22Rv1 (cell line): ENCODE measurements at regions not wholly inside any gene's neighbourhood (a gene's known extent, or its start where the extent isn't known, plus 50 kb on each side); places are given as distances from the start of the nearest gene placed in this dataset.

Experiments
- H3K27ac ChIP-seq: fragments of 450-650 bp; 2 replicates; pipeline ENCODE4 v1.5.1; 2017
- ZFX ChIP-seq: fragments of 450-650 bp; IDR thresholded peaks from 2 replicates; pipeline ENCODE4 v1.6.1; 2017; ENCODE audit warnings: antibody characterized with exemption, borderline replicate concordance
- TF ChIP-seq, protein P1 (sequence below): fragments of 450-650 bp; IDR thresholded peaks from 2 replicates; pipeline ENCODE4 v1.5.1; 2017; ENCODE audit warnings: mild to moderate bottlenecking

DNA sequence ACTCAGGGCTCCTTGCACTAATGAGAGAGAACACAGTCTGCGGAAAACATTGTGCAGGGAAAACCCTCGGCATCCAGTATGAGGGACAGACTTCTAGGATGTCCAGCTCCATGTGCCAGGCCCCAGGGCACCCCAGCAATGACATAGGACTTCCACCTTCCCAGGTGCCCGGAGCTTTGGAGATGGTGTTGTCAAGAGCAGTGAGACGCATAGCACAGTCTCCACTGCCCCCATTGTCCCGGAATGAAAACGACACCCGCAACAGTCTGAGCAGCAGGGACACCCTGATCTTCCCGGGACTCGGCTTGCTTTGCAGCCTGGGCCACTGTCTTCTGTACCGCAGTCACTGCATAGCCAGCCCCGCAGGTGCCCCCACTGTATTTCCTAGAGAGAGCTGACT, 339.2 kb upstream of the ADARB2 start:
- no peak overlapping the region for H3K27ac ChIP-seq
- TF ChIP-seq ZFX = no peak
- TF ChIP-seq, protein P1, sequence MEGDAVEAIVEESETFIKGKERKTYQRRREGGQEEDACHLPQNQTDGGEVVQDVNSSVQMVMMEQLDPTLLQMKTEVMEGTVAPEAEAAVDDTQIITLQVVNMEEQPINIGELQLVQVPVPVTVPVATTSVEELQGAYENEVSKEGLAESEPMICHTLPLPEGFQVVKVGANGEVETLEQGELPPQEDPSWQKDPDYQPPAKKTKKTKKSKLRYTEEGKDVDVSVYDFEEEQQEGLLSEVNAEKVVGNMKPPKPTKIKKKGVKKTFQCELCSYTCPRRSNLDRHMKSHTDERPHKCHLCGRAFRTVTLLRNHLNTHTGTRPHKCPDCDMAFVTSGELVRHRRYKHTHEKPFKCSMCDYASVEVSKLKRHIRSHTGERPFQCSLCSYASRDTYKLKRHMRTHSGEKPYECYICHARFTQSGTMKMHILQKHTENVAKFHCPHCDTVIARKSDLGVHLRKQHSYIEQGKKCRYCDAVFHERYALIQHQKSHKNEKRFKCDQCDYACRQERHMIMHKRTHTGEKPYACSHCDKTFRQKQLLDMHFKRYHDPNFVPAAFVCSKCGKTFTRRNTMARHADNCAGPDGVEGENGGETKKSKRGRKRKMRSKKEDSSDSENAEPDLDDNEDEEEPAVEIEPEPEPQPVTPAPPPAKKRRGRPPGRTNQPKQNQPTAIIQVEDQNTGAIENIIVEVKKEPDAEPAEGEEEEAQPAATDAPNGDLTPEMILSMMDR = no peak

DNA sequence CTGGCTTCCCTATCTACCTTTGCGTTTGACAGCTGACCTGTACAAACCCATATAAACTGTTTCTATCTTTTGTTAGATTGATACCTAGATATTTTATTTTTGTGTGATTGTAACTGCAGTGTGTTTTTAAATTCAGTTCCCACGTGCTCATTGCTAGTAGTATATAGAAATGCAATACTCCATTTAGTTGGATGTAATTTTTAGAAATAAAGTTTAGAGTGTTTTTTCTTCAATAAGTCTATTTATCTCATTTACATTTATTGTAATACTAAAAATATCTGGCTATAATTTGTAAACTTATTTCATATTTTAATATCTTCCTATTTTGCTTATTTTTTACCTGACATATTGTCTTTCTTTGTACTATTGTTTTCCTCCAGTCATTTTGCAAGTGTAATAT, 329.7 kb upstream of the ADARB2 start:
- TF ChIP-seq, protein P1 = no peak
- TF ChIP-seq ZFX = no peak
- no peak overlapping the region for H3K27ac ChIP-seq

DNA sequence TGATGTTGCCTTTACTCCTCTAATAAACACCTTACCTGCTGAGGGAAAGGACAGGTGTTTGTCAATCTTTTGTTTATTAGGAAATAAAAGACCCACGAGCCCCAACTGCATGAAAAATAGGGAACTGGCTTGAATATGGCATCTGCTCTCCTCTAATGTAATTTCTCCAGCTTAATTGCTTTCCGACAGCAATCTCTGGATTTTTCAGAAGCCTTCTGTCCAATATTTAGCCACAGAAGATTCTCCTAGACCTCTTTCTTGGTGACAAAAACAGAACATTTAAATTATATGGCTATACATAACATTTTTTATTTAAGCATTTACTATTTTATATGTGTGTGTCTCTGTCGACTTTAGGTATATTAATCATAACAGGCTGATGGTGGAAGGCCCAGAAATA, 317.4 kb upstream of the ADARB2 start:
- no peak overlapping the region for H3K27ac ChIP-seq
- no peak for TF ChIP-seq ZFX
- TF ChIP-seq, protein P1 = no peak

DNA sequence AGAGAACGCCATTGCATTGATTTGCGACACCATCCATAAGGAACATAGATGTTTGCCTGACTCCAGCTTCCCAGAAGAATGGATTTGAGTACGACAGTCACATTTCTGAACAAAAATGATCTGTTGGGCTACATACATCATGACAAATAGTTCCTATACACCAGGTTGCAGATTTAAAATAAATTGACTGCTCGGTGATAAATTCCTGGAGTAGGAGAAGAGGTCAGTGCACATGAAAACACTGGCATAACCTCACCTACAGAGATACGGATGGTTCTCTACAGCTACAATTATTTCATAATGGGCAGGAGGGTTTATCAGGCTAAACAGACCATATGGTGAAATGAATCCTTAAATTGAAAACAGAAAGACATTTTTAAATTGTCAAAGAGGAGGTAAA, 316.5 kb upstream of the ADARB2 start:
- TF ChIP-seq, protein P1 = no peak
- no peak overlapping the region for H3K27ac ChIP-seq

DNA sequence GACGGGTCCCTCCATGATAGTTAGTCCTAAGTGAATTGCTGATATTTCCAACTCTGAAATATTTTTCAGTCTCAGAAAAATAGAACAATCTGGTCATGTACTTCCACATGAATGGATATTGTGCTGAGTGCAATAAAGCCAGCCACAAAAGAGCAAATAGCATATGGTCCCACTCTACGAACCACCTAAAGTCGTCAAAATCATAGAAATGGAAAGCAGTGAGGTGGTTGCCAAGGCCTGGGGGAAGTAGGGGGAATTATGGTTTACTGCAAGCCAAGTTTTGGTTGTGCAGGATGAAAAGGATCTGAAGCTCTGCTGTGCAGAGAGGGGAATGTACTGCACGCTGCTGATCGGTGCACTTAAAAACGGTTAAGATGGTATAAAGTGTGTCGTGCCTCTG, 313.8 kb upstream of the ADARB2 start:
- H3K27ac ChIP-seq = no peak overlapping the region
- TF ChIP-seq, protein P1 = no peak
- no peak for TF ChIP-seq ZFX

DNA sequence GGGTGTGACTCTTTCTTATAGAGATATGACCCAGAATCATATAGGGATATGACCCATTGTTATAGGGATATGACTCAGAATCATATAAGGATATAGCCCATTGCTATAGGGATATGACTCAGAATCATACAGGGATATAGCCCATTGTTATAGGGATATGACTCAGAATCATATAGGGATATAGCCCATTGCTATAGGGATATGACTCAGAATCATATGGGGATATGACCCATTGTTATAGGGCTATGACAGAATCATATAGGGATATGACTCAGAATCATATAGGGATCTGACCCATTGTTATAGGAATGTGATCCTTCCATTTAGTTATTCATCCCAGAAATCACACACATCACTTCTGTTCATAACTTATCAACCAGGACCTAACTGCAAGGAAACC, 312.2 kb upstream of the ADARB2 start:
- no peak overlapping the region for H3K27ac ChIP-seq
- no peak for TF ChIP-seq ZFX
- TF ChIP-seq, protein P1 = no peak

DNA sequence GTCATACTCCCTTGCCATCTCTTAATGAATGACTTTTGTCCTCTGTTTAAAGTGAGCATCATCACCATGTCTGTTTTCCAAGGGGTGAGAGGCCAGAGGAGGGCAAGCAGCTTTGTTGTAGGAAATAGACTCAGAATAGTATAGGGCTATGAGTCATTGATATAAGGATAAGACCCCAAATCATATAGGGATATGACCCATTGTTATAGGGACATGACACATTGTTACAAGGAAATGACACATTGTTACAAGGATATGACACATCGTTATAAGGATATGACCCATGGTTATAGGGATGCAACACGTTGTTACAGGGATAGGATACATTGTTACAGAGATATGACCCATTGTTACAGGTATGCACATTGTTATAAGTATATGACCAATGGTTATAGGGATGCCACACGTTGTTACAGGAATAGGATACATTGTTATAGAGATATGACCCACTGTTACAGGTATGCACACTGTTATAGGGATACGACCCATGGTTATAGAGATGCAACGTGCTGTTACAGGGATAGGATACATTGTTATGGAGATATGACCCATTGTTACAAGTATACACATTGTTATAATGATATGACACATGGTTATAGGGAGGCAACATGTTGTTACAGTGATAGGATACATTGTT, 311.1 kb upstream of the ADARB2 start:
- no peak for TF ChIP-seq ZFX
- no peak overlapping the region for H3K27ac ChIP-seq

DNA sequence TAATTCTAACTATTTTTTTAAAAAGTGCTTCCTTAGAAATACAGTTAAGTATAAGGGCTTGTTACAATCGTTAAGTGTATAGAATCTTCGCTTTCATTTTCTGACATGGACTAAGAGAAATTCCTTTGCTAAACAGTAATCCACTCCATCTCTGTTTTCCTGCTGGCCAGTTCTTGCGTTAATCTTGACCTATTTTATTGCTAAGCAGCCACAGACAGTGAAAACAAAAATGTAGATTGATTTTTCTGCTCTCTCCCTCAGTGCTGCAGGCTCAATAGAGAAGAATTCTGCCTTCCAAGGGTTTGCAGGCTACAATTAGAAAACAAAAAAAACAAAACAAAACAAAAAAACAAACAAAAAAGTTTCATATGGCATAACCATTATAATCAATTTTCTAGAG, 310.4 kb upstream of the ADARB2 start:
- no peak overlapping the region for H3K27ac ChIP-seq
- TF ChIP-seq ZFX = no peak
- TF ChIP-seq, protein P1 = no peak
